Activated T-helper 17 cell treated with anti-CD3 and anti-CD28 coated beads, Interleukin-2, amount 50 U/mL, for 72 hours (primary cell): ENCODE measurements at regions not wholly inside any gene's neighbourhood (a gene's known extent, or its start where the extent isn't known, plus 50 kb on each side); places are given as distances from the start of the nearest gene placed in this dataset.

Source experiments
- ATAC-seq: fragments of 150-1000 bp; cut with Tn5 transposase; replicated peaks from 2 replicates; pipeline ENCODE4 v1.10.0; 2021; ENCODE audit warnings: mild to moderate bottlenecking, moderate library complexity
- H3K27ac Mint-ChIP-seq: one replicate; pipeline ENCODE4 v1.8.0; 2022; ENCODE audit warnings: mixed read lengths
- H3K27me3 Mint-ChIP-seq: one replicate; pipeline ENCODE4 v1.8.0; 2022; ENCODE audit warnings: mixed read lengths
- H3K36me3 Mint-ChIP-seq: one replicate; pipeline ENCODE4 v1.8.0; 2022; ENCODE audit warnings: low read depth, mild to moderate bottlenecking, mixed read lengths
- H3K4me1 Mint-ChIP-seq: one replicate; pipeline ENCODE4 v1.8.0; 2022; ENCODE audit warnings: mixed read lengths
- H3K4me3 Mint-ChIP-seq: one replicate; pipeline ENCODE4 v1.8.0; 2022; ENCODE audit warnings: mild to moderate bottlenecking, mixed read lengths
- H3K9me3 Mint-ChIP-seq: one replicate; pipeline ENCODE4 v1.8.0; 2022; ENCODE audit warnings: mixed read lengths

DNA sequence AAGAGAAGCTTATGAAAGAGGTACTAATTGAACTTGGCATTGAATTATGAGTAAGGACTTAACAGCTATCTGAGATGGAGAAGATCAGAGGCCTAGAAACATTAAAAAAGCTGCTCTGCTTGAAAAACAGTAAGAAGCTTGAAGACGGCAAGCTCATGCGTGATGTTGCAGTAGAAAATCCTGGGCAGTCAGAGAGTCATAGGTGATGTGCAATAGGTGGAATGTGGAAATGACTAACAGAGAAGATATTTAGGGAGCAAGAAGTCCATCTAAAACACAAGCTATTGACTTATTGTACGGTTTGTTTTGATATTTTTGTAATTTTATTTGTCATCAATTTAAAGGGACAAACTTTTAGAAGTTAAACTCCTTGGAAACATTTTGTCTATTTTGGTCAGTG, 1101.4 kb downstream of the ROBO2 start:
- Mint-ChIP-seq H3K36me3 (no peaks in the 10 kb centered on the region), H3K27ac (no peak overlapping the region), H3K9me3 (peaks cover 14% of the 10 kb centered on the region), H3K4me1 (no peaks in the 10 kb centered on the region), H3K27me3 (no peaks in the 10 kb centered on the region), H3K4me3 (no peak overlapping the region)
- no peak for ATAC-seq

DNA sequence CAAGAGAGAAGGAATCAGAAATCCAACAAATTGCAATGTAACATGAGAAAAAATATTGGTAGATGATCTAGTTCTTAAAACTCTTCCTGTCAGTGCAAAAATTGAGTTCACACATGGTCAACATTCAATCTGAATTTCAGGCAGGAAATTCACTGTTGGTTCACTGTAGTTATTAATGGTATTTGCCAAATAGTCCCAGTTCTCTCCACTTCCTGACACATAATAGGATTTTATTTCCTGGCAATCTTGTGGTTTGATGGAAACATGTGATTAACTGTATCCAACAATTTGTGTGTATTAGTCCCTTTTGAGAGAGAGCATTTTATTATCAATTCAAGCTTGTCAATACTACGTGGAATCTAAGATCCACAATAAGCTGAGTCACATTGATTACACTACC, 1103.1 kb downstream of the ROBO2 start:
- Mint-ChIP-seq H3K4me1 (no peaks in the 10 kb centered on the region), H3K36me3 (no peaks in the 10 kb centered on the region), H3K27ac (no peak overlapping the region), H3K4me3 (no peak overlapping the region), H3K9me3 (peaks cover 19% of the 10 kb centered on the region), H3K27me3 (no peaks in the 10 kb centered on the region)
- ATAC-seq: no peak

DNA sequence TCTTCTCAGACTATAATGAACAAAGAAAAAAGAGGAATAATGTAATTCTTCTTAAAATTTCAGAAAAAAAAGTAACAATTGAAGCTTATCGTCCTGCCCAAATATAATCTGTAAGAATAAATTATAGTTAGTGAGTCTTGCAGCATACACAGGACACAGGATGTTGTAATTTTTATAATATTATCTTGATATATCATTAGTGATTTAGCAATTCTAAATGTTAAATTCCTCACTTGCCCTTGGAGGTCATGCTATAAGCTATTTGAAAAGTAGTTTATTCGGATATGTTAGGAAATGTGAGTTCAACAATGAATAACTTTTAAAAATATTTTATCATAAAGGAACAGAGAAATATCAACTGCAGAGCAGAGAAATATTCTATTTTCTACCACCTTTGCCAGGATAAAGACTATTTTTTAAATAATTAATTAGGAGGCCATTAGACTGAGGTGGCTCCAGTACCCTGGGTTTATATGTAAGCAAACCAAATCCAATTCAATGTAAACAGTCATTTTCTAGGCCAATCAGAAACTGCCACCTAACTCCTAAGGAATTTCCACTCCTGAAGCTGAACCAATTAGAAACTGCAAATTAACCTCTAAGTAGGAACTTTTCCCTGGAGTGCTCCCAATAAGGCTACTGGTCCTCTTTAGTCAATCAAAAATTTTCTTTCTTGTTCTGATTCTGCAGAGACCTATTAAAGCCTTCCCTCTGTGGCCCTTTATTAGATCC, 1109.3 kb downstream of the ROBO2 start:
- Mint-ChIP-seq H3K4me1 (no peaks in the 10 kb centered on the region), H3K27ac (no peak overlapping the region), H3K27me3 (no peaks in the 10 kb centered on the region), H3K9me3 (peaks cover 19% of the 10 kb centered on the region), H3K4me3 (no peak overlapping the region), H3K36me3 (no peaks in the 10 kb centered on the region)
- no peak for ATAC-seq

- Mint-ChIP-seq H3K36me3 (no peaks in the 10 kb centered on the region), H3K9me3 (peaks cover 7% of the 10 kb centered on the region), H3K27ac (no peak overlapping the region), H3K4me1 (no peaks in the 10 kb centered on the region), H3K27me3 (no peaks in the 10 kb centered on the region), H3K4me3 (no peak overlapping the region)
- ATAC-seq: no peak
Observed at GRCh38 chr3:78153973-78154372, 1114.1 kb downstream of the ROBO2 start.

- no peak for ATAC-seq
- H3K27me3 Mint-ChIP-seq: no peaks in the 10 kb centered on the region
- H3K9me3 Mint-ChIP-seq: peaks cover 7% of the 10 kb centered on the region
- H3K36me3 Mint-ChIP-seq: no peaks in the 10 kb centered on the region
- no peak overlapping the region for H3K4me3 Mint-ChIP-seq
- no peaks in the 10 kb centered on the region for H3K4me1 Mint-ChIP-seq
- H3K27ac Mint-ChIP-seq: no peak overlapping the region
Observed at GRCh38 chr3:78154521-78155186, 1114.8 kb downstream of the ROBO2 start.

- ATAC-seq: no peak
Observed at GRCh38 chr3:78161736-78162135, 1121.8 kb downstream of the ROBO2 start.

DNA sequence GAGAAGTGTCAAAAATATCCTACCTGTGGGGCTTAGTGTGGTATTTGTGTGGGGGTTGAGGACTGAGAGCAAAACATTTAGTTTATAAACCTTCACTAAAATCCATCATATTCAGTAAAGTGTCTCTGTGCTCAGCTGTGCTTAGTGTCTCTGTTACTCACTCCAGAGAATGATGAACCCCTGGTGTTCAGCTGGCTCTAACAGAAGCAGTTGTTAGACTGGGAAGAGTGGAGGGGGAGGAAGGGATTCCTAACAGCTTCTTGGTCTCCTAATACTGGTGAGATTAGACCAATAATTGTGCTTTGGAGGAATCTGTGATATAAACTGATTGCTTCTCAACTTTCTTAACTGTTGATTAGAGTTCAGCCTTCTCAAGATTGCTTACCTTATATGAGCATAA, 1123.5 kb downstream of the ROBO2 start:
- no peaks in the 10 kb centered on the region for H3K4me1 Mint-ChIP-seq

More at GRCh38 chr3:78161736-78162135, 1121.8 kb downstream of the ROBO2 start:
- Mint-ChIP-seq H3K27me3 (no peaks in the 10 kb centered on the region), H3K27ac (no peak overlapping the region), H3K9me3 (peaks cover 13% of the 10 kb centered on the region), H3K4me3 (no peak overlapping the region), H3K36me3 (no peaks in the 10 kb centered on the region), H3K4me1 (no peaks in the 10 kb centered on the region)

DNA sequence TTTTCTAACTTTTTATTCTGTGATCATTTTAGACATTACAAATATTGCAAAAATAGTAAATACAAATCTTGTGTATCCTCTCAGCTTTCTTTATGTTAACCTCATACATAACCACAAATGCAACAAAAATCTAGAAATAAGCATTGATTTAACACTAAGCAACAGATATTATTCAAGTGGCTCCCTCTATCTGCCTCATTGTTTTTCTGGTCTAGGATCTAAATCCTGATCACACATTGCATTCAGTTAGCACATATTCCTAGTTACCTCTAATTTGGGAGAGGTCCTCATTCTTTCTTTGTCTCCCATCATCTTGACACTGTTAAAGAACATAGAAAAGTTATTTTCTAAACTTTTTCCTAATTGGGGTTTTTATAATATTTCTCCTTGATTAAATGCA, 1126.0 kb downstream of the ROBO2 start:
- no peak for ATAC-seq
- no peak overlapping the region for H3K27ac Mint-ChIP-seq
- H3K36me3 Mint-ChIP-seq: no peaks in the 10 kb centered on the region

More for the DNA sequence above, 1123.5 kb downstream of the ROBO2 start:
- Mint-ChIP-seq H3K4me3 (no peak overlapping the region), H3K27me3 (no peaks in the 10 kb centered on the region), H3K36me3 (no peaks in the 10 kb centered on the region), H3K27ac (no peak overlapping the region), H3K9me3 (peaks cover 13% of the 10 kb centered on the region)
- no peak for ATAC-seq

GRCh38 chr3:78174821-78175220, 1134.9 kb downstream of the ROBO2 start:
- Mint-ChIP-seq H3K9me3 (peaks cover 18% of the 10 kb centered on the region), H3K36me3 (no peaks in the 10 kb centered on the region), H3K27ac (no peak overlapping the region), H3K4me1 (no peaks in the 10 kb centered on the region), H3K27me3 (no peaks in the 10 kb centered on the region), H3K4me3 (no peak overlapping the region)
- ATAC-seq: no peak

More for the DNA sequence above, 1126.0 kb downstream of the ROBO2 start:
- Mint-ChIP-seq H3K4me1 (no peaks in the 10 kb centered on the region), H3K4me3 (no peak overlapping the region), H3K9me3 (peaks cover 14% of the 10 kb centered on the region), H3K27me3 (no peaks in the 10 kb centered on the region)

DNA sequence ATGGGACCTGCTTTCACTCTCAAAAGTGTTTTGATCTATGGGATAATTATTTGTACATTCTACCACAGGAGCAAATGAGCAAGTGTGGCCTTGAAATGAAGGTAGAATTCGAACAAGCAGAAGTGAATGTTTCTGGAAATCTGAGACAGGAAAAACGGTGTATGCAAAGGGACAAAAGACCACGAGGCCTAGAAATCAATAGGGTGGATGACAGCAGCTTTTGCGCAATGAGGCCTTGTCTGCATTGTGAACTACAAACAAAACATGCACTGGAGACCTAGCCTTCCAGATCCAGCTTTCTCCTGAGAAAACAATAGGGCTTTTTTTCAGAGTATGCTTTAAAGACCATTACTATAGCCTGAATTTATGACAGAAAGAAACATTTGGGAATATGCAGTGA, 1137.0 kb downstream of the ROBO2 start:
- Mint-ChIP-seq H3K27ac (no peak overlapping the region), H3K4me3 (no peak overlapping the region), H3K4me1 (no peaks in the 10 kb centered on the region), H3K36me3 (no peaks in the 10 kb centered on the region), H3K9me3 (peaks cover 26% of the 10 kb centered on the region), H3K27me3 (no peaks in the 10 kb centered on the region)
- ATAC-seq: no peak

- H3K4me1 Mint-ChIP-seq: no peaks in the 10 kb centered on the region
- ATAC-seq: no peak
- H3K27ac Mint-ChIP-seq: no peak overlapping the region
- H3K4me3 Mint-ChIP-seq: no peak overlapping the region
- no peaks in the 10 kb centered on the region for H3K27me3 Mint-ChIP-seq
- H3K36me3 Mint-ChIP-seq: no peaks in the 10 kb centered on the region
- H3K9me3 Mint-ChIP-seq: peaks cover 28% of the 10 kb centered on the region
Observed at GRCh38 chr3:78177780-78178179, 1137.9 kb downstream of the ROBO2 start.

GRCh38 chr3:78178209-78178608, 1138.3 kb downstream of the ROBO2 start:
- no peaks in the 10 kb centered on the region for H3K36me3 Mint-ChIP-seq
- H3K27me3 Mint-ChIP-seq: no peaks in the 10 kb centered on the region
- H3K27ac Mint-ChIP-seq: no peak overlapping the region
- no peaks in the 10 kb centered on the region for H3K4me1 Mint-ChIP-seq
- ATAC-seq: no peak
- peaks cover 27% of the 10 kb centered on the region for H3K9me3 Mint-ChIP-seq
- H3K4me3 Mint-ChIP-seq: no peak overlapping the region

GRCh38 chr3:78178740-78179363, 1139.0 kb downstream of the ROBO2 start:
- H3K27me3 Mint-ChIP-seq: no peaks in the 10 kb centered on the region
- peaks cover 27% of the 10 kb centered on the region for H3K9me3 Mint-ChIP-seq
- H3K4me3 Mint-ChIP-seq: no peak overlapping the region
- H3K36me3 Mint-ChIP-seq: no peaks in the 10 kb centered on the region
- no peak for ATAC-seq
- H3K4me1 Mint-ChIP-seq: no peaks in the 10 kb centered on the region
- H3K27ac Mint-ChIP-seq: no peak overlapping the region

- Mint-ChIP-seq H3K9me3 (peaks cover 15% of the 10 kb centered on the region), H3K4me1 (no peaks in the 10 kb centered on the region)
Observed at GRCh38 chr3:78183906-78184599, 1144.2 kb downstream of the ROBO2 start.

More at GRCh38 chr3:78183906-78184599, 1144.2 kb downstream of the ROBO2 start:
- H3K27ac Mint-ChIP-seq: no peak overlapping the region
- no peak for ATAC-seq
- no peaks in the 10 kb centered on the region for H3K36me3 Mint-ChIP-seq
- no peaks in the 10 kb centered on the region for H3K27me3 Mint-ChIP-seq
- no peak overlapping the region for H3K4me3 Mint-ChIP-seq
